ENCODE measurements at regions not wholly inside any gene's neighbourhood (a gene's known extent, or its start where the extent isn't known, plus 50 kb on each side); places are given as distances from the start of the nearest gene placed in this dataset.

- intact Hi-C loops (cut with micrococcal nuclease; ENCODE audit: unreplicated experiment) = no loop called here
- POLR2A ChIA-PET (ENCODE audit: low non-redundant PET) = no interaction called here
- CTCF ChIA-PET = no interaction called here
- Histone ChIP-seq H3K27me3 (replicated peaks; ENCODE audit: insufficient read depth, low read depth, low read length, poor library complexity) (peaks cover 40% of the 10 kb centered on the region), H3K9me3 (ENCODE audit: low read depth, low read length, poor library complexity, severe bottlenecking) (no peaks in the 10 kb centered on the region), H3K4me3 (ENCODE audit: low read depth, low read length, poor library complexity, severe bottlenecking) (no peak overlapping the region), H3K4me1 (ENCODE audit: insufficient read depth, low read length, poor library complexity, severe bottlenecking) (no peaks in the 10 kb centered on the region), H3K36me3 (ENCODE audit: insufficient read depth, low read length, poor library complexity, severe bottlenecking) (no peaks in the 10 kb centered on the region), H3K27ac (ENCODE audit: low read depth, low read length, poor library complexity, severe bottlenecking) (no peak overlapping the region)
- no peak for TF ChIP-seq EZH2 (IDR thresholded peaks at IDR 0.05; ENCODE audit: borderline replicate concordance, low read depth, low read length, poor library complexity, severe bottlenecking)
- no peak for TF ChIP-seq CTCF (conservative IDR thresholded peaks at IDR 0.05; ENCODE audit: low read depth, low read length)
- no TSS peak for BruUV-seq (replicated peaks)
- no peak for DNase-seq (ENCODE audit: low spot score)
Observed at GRCh38 chr2:172336681-172337080, 90.7 kb upstream of the ITGA6 start.

GRCh38 chr2:172339371-172340010 lies 87.9 kb upstream of the ITGA6 start:
- Histone ChIP-seq H3K27me3 (replicated peaks; ENCODE audit: insufficient read depth, low read depth, low read length, poor library complexity) (peaks cover 55% of the 10 kb centered on the region), H3K27ac (ENCODE audit: low read depth, low read length, poor library complexity, severe bottlenecking) (no peak overlapping the region), H3K4me3 (ENCODE audit: low read depth, low read length, poor library complexity, severe bottlenecking) (no peak overlapping the region), H3K36me3 (ENCODE audit: insufficient read depth, low read length, poor library complexity, severe bottlenecking) (no peaks in the 10 kb centered on the region), H3K9me3 (ENCODE audit: low read depth, low read length, poor library complexity, severe bottlenecking) (peaks cover 9% of the 10 kb centered on the region), H3K4me1 (ENCODE audit: insufficient read depth, low read length, poor library complexity, severe bottlenecking) (no peaks in the 10 kb centered on the region)
- DNase-seq (ENCODE audit: low spot score) = no peak
- POLR2A ChIA-PET (ENCODE audit: low non-redundant PET) = no interaction called here
- CTCF ChIA-PET = no interaction called here
- intact Hi-C loops (cut with micrococcal nuclease; ENCODE audit: unreplicated experiment) = no loop called here
- TF ChIP-seq EZH2 (IDR thresholded peaks at IDR 0.05; ENCODE audit: borderline replicate concordance, low read depth, low read length, poor library complexity, severe bottlenecking) (no peak), CTCF (conservative IDR thresholded peaks at IDR 0.05; ENCODE audit: low read depth, low read length) (no peak)
- BruUV-seq (replicated peaks) = no TSS peak

- ChIA-PET CTCF (no interaction called here), POLR2A (ENCODE audit: low non-redundant PET) (no interaction called here)
- Histone ChIP-seq H3K27me3 (replicated peaks; ENCODE audit: insufficient read depth, low read depth, low read length, poor library complexity) (peaks cover 52% of the 10 kb centered on the region), H3K4me1 (ENCODE audit: insufficient read depth, low read length, poor library complexity, severe bottlenecking) (no peaks in the 10 kb centered on the region), H3K27ac (ENCODE audit: low read depth, low read length, poor library complexity, severe bottlenecking) (no peak overlapping the region), H3K36me3 (ENCODE audit: insufficient read depth, low read length, poor library complexity, severe bottlenecking) (no peaks in the 10 kb centered on the region), H3K9me3 (ENCODE audit: low read depth, low read length, poor library complexity, severe bottlenecking) (peaks cover 10% of the 10 kb centered on the region), H3K4me3 (ENCODE audit: low read depth, low read length, poor library complexity, severe bottlenecking) (no peak overlapping the region)
- no TSS peak for BruUV-seq (replicated peaks)
- intact Hi-C loops (cut with micrococcal nuclease; ENCODE audit: unreplicated experiment) = no loop called here
- TF ChIP-seq CTCF (conservative IDR thresholded peaks at IDR 0.05; ENCODE audit: low read depth, low read length) = no peak
- no peak for TF ChIP-seq EZH2 (IDR thresholded peaks at IDR 0.05; ENCODE audit: borderline replicate concordance, low read depth, low read length, poor library complexity, severe bottlenecking)
- DNase-seq (ENCODE audit: low spot score) = no peak
Observed at GRCh38 chr2:172340394-172340793, 87.0 kb upstream of the ITGA6 start.
